OCI-LY1 (cell line): ENCODE measurements at regions not wholly inside any gene's neighbourhood (a gene's known extent, or its start where the extent isn't known, plus 50 kb on each side); places are given as distances from the start of the nearest gene placed in this dataset.

Experiments used
- H2AFZ ChIP-seq: fragments of 200-600 bp; sonication (generic), shearing (Covaris generic); 2 replicates; pipeline ENCODE4 v1.6.0; 2014; ENCODE audit warnings: antibody characterized with exemption, mild to moderate bottlenecking, low read length
- H3F3A ChIP-seq: fragments of 200-600 bp; sonication (generic), shearing (Covaris generic); 2 replicates; pipeline ENCODE4 v1.6.0; 2014; ENCODE audit warnings: mild to moderate bottlenecking, antibody characterized with exemption, low read length, moderate library complexity; ENCODE audit not compliant: insufficient read depth
- H3K27ac ChIP-seq: fragments of 200-600 bp; sonication (generic); 2 replicates; pipeline ENCODE4 v1.5.1; 2014; ENCODE audit warnings: low read length, mixed run types, mild to moderate bottlenecking, low read depth; ENCODE audit not compliant: poor library complexity, severe bottlenecking
- H3K27me3 ChIP-seq: fragments of 200-600 bp; sonication (generic); 2 replicates; pipeline ENCODE4 v1.6.0; 2014; ENCODE audit warnings: antibody characterized with exemption, mild to moderate bottlenecking, low read length, moderate library complexity; ENCODE audit not compliant: insufficient read depth
- H3K36me3 ChIP-seq: fragments of 200-600 bp; sonication (generic); 2 replicates; pipeline ENCODE4 v1.6.1; 2014; ENCODE audit warnings: mild to moderate bottlenecking, antibody characterized with exemption, low read length, moderate library complexity, mixed read lengths; ENCODE audit not compliant: insufficient read depth
- H3K4me1 ChIP-seq: fragments of 200-600 bp; sonication (generic); 2 replicates; pipeline ENCODE4 v1.5.1; 2014; ENCODE audit warnings: mild to moderate bottlenecking, low read length, moderate library complexity; ENCODE audit not compliant: insufficient read depth, severe bottlenecking
- H3K4me2 ChIP-seq: fragments of 200-600 bp; sonication (generic), shearing (Covaris generic); 2 replicates; pipeline ENCODE4 v1.6.1; 2014; ENCODE audit warnings: low read length
- H3K4me3 ChIP-seq: fragments of 200-600 bp; sonication (generic); 2 replicates; pipeline ENCODE4 v1.5.1; 2014; ENCODE audit warnings: low read length, low read depth, mild to moderate bottlenecking, mixed read lengths; ENCODE audit not compliant: poor library complexity, severe bottlenecking
- H3K79me2 ChIP-seq: fragments of 200-600 bp; shearing (Covaris generic); 2 replicates; pipeline ENCODE4 v1.6.1; 2016; ENCODE audit warnings: mixed run types, low read length, mixed read lengths; ENCODE audit not compliant: insufficient read depth
- H3K9ac ChIP-seq: fragments of 200-600 bp; sonication (generic), shearing (Covaris generic); 2 replicates; pipeline ENCODE4 v1.6.1; 2014; ENCODE audit warnings: mild to moderate bottlenecking, low read length, mixed read lengths
- H3K9me2 ChIP-seq: fragments of 200-600 bp; sonication (generic), shearing (Covaris generic); 2 replicates; pipeline ENCODE4 v1.6.1; 2014; ENCODE audit warnings: low read depth, mild to moderate bottlenecking, low read length, mixed read lengths
- H3K9me3 ChIP-seq: fragments of 200-600 bp; shearing (Covaris generic); 2 replicates; pipeline ENCODE4 v1.6.1; 2014; ENCODE audit warnings: low read length, mixed read lengths
- H4K20me1 ChIP-seq: fragments of 200-600 bp; sonication (generic), shearing (Covaris generic); 2 replicates; pipeline ENCODE4 v1.6.0; 2016; ENCODE audit warnings: mild to moderate bottlenecking, low read length; ENCODE audit not compliant: insufficient read depth
- EZH2 ChIP-seq: fragments of 200-600 bp; sonication (generic), shearing (Covaris generic); IDR thresholded peaks from 2 replicates; pipeline ENCODE4 v1.8.0; 2017; ENCODE audit warnings: borderline replicate concordance, mixed run types, mild to moderate bottlenecking, antibody characterized with exemption, low read length, moderate library complexity, mixed read lengths
- TF ChIP-seq, protein P1 (sequence below): fragments of 200-600 bp; sonication (generic), shearing (Covaris generic); IDR thresholded peaks from 2 replicates; pipeline ENCODE4 v1.5.1; 2017; ENCODE audit warnings: mild to moderate bottlenecking, antibody characterized with exemption, low read length, moderate library complexity, mixed read lengths

DNA sequence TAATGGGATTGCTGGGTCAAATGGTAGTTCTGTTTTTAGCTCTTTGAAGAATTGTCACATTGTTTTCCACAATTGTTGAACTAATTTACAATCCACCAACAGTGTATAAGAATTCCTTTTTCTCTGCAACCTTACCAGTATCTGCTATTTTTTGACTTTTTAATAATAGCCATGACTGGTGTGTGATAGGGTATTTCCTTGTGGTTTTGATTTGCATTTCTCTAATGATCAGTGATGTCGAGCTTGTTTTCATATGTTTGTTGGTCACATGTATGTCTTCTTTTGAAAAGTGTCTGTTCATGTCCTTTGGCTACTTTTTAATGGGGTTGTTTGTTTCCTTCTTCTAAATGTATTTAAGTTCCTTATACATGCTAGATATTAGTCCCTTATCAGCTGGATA lies 322.3 kb downstream of the CDH2 start:
- Histone ChIP-seq H3K9ac (no peak overlapping the region), H3K9me2 (no peaks in the 10 kb centered on the region), H3K4me3 (no peak overlapping the region), H3F3A (no peaks in the 10 kb centered on the region), H3K4me1 (no peaks in the 10 kb centered on the region), H3K27ac (no peak overlapping the region), H3K36me3 (no peaks in the 10 kb centered on the region), H2AFZ (no peak overlapping the region), H3K27me3 (no peaks in the 10 kb centered on the region), H4K20me1 (no peaks in the 10 kb centered on the region), H3K9me3 (no peaks in the 10 kb centered on the region), H3K79me2 (no peaks in the 10 kb centered on the region), H3K4me2 (no peak overlapping the region)
- TF ChIP-seq EZH2: no peak
- TF ChIP-seq, protein P1, sequence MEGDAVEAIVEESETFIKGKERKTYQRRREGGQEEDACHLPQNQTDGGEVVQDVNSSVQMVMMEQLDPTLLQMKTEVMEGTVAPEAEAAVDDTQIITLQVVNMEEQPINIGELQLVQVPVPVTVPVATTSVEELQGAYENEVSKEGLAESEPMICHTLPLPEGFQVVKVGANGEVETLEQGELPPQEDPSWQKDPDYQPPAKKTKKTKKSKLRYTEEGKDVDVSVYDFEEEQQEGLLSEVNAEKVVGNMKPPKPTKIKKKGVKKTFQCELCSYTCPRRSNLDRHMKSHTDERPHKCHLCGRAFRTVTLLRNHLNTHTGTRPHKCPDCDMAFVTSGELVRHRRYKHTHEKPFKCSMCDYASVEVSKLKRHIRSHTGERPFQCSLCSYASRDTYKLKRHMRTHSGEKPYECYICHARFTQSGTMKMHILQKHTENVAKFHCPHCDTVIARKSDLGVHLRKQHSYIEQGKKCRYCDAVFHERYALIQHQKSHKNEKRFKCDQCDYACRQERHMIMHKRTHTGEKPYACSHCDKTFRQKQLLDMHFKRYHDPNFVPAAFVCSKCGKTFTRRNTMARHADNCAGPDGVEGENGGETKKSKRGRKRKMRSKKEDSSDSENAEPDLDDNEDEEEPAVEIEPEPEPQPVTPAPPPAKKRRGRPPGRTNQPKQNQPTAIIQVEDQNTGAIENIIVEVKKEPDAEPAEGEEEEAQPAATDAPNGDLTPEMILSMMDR: no peak

DNA sequence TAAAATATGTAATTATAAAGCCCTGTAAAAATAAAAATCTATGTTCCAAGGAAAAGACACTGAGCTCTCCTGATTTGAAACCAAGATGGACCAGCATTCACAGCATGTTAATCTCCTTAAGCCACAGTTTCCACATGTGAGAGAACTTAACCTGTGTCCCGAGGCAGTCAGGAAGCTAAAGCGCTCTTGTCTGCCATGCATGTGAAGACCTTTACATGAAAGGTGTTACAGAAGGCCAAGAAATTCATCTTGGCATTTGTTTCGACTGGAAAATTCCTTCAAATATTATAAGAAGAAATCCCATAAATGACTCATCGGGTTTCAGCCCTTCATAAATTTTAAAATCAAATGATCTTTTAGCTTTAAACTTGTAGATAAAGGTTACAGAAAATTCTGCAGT lies 328.6 kb downstream of the CDH2 start:
- H3K9me3 ChIP-seq: no peaks in the 10 kb centered on the region
- H3K27me3 ChIP-seq: no peaks in the 10 kb centered on the region
- H3K27ac ChIP-seq: no peak overlapping the region
- H4K20me1 ChIP-seq: no peaks in the 10 kb centered on the region
- no peak for TF ChIP-seq EZH2
- TF ChIP-seq, protein P1: no peak
- H3K36me3 ChIP-seq: no peaks in the 10 kb centered on the region
- H3K4me2 ChIP-seq: no peak overlapping the region
- no peak overlapping the region for H3K4me3 ChIP-seq
- no peak overlapping the region for H3K9ac ChIP-seq
- H3K79me2 ChIP-seq: no peaks in the 10 kb centered on the region
- H3K4me1 ChIP-seq: no peaks in the 10 kb centered on the region
- no peak overlapping the region for H2AFZ ChIP-seq
- no peaks in the 10 kb centered on the region for H3K9me2 ChIP-seq
- H3F3A ChIP-seq: no peaks in the 10 kb centered on the region

DNA sequence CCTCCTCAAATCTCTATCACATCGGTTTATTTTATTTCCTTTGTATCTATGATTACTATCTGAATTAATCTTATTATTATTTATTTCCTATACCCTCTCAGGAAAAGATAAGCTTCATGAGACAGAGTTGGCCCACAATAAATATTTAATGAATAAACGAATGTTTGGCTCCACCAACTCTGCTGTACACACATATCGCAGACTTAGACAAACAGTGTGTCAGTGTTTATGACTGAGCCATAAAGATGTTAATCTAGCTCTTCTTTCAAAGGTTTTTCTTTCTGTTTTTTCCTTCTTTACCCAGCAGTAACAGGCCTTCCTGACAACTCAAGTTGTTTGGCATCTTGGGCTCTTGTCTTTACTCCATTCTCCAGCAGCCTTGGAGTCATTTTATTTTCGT lies 329.5 kb downstream of the CDH2 start:
- H3K4me3 ChIP-seq: no peak overlapping the region
- H3F3A ChIP-seq: no peaks in the 10 kb centered on the region
- H3K9me2 ChIP-seq: no peaks in the 10 kb centered on the region
- H3K79me2 ChIP-seq: no peaks in the 10 kb centered on the region
- no peak overlapping the region for H3K9ac ChIP-seq
- no peaks in the 10 kb centered on the region for H3K27me3 ChIP-seq
- TF ChIP-seq EZH2: no peak
- H3K36me3 ChIP-seq: no peaks in the 10 kb centered on the region
- no peaks in the 10 kb centered on the region for H3K9me3 ChIP-seq
- no peaks in the 10 kb centered on the region for H3K4me1 ChIP-seq
- no peak overlapping the region for H3K4me2 ChIP-seq
- H2AFZ ChIP-seq: no peak overlapping the region
- H3K27ac ChIP-seq: no peak overlapping the region
- no peaks in the 10 kb centered on the region for H4K20me1 ChIP-seq

DNA sequence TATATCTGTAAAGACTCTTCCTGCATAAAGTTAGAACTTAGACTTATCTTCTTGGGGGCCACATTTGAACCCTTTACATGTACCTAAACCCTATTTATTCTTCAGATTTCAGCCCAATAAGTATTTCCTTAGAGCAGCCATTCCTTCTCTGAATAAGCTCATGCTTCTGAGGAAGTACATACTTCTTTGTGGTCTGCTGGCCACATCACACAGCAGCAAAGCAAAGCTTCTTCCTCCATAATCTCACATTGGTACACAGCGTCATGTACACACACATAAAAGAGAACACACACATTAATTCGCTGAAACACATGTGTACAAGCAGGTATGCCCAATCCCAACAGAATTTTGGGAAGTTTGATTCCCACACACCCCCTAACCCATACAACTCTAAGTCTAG lies 331.0 kb downstream of the CDH2 start:
- H3K9ac ChIP-seq: no peak overlapping the region
- H3K4me3 ChIP-seq: no peak overlapping the region
- H4K20me1 ChIP-seq: no peaks in the 10 kb centered on the region
- no peaks in the 10 kb centered on the region for H3K79me2 ChIP-seq
- no peaks in the 10 kb centered on the region for H3F3A ChIP-seq
- H3K4me2 ChIP-seq: no peak overlapping the region
- H3K36me3 ChIP-seq: no peaks in the 10 kb centered on the region
- H3K9me3 ChIP-seq: no peaks in the 10 kb centered on the region
- H3K27me3 ChIP-seq: no peaks in the 10 kb centered on the region
- H2AFZ ChIP-seq: no peak overlapping the region
- TF ChIP-seq, protein P1: no peak
- TF ChIP-seq EZH2: no peak
- H3K9me2 ChIP-seq: no peaks in the 10 kb centered on the region
- no peak overlapping the region for H3K27ac ChIP-seq
- no peaks in the 10 kb centered on the region for H3K4me1 ChIP-seq
